ENCODE measurements at regions not wholly inside any gene's neighbourhood (a gene's known extent, or its start where the extent isn't known, plus 50 kb on each side); places are given as distances from the start of the nearest gene placed in this dataset.

- Mint-ChIP-seq H3K4me1 (no peaks in the 10 kb centered on the region), H3K27ac (no peak overlapping the region), H3K36me3 (ENCODE audit: low read depth) (no peaks in the 10 kb centered on the region), H3K4me3 (no peak overlapping the region), H3K27me3 (no peaks in the 10 kb centered on the region)
- H3K9me3 ChIP-seq (ENCODE audit: control insufficient read depth, low read length, poor library complexity, severe bottlenecking): no peaks in the 10 kb centered on the region
- ATAC-seq: no peak
- no peak for DNase-seq
These were observed 266.6 kb upstream of the GNAI1 start for GRCh38 chr7:79868010-79868409.

DNA sequence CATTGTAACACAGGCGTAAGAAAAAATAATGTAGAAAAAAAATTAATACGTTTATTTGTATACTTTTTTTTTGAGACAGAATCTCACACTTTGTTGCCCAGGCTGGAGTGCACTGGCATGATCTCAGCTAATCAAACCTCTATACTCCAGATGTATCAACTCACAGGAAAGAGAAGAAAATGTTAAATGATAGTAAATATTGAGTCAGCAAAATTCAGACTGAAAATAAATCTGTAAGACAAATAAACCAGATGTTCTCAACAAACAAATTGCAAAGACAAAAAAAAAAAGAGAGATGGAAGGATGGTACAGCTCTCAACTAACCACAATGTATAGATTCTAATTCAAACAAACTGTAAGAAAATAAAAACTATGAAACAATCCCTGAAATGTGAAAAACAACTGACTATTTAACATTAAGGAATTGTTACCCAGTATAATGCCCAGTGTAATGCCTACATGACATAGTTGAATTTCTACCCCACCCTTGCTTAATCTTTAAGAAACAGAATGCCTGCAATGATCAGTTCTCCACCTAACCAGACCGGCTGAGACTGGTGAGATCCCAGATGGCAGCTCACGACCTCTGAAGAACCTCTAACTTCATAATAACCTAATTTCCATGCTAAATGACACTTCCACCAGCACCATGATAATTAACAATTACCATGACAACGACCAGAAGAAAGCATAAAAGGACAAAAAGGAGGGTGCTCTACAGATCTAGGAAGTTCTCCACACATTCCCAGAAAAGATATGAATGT, 272.0 kb upstream of the GNAI1 start:
- no peak for DNase-seq
- H3K4me3 Mint-ChIP-seq: no peak overlapping the region
- H3K4me1 Mint-ChIP-seq: no peaks in the 10 kb centered on the region
- H3K27me3 Mint-ChIP-seq: no peaks in the 10 kb centered on the region
- no peak overlapping the region for H3K27ac Mint-ChIP-seq
- no peaks in the 10 kb centered on the region for H3K9me3 ChIP-seq (ENCODE audit: control insufficient read depth, low read length, poor library complexity, severe bottlenecking)
- ATAC-seq: no peak
- no peaks in the 10 kb centered on the region for H3K36me3 Mint-ChIP-seq (ENCODE audit: low read depth)

DNA sequence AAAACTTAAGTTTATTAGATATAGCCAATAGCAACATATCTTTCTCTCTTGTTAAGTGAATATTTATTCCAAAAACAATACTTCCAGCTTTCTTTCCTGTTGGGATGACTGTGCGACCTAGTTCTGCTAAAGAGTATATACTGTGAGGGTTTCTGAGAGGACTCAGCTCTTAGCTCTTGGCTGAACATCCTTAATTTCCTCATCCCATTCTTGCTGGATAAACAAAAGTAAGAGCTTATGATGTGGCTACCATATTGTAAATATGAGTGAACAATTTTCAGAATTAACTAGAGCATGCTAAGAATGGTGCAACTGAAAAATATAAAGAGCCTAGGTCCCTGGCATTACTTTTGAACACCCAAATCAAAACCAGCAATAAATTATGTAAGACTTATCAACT, 279.5 kb upstream of the GNAI1 start:
- H3K4me3 Mint-ChIP-seq: no peak overlapping the region
- H3K4me1 Mint-ChIP-seq: no peaks in the 10 kb centered on the region
- H3K27ac Mint-ChIP-seq: no peak overlapping the region
- H3K27me3 Mint-ChIP-seq: no peaks in the 10 kb centered on the region
- no peaks in the 10 kb centered on the region for H3K36me3 Mint-ChIP-seq (ENCODE audit: low read depth)
- DNase-seq: no peak
- no peak for ATAC-seq
- H3K9me3 ChIP-seq (ENCODE audit: control insufficient read depth, low read length, poor library complexity, severe bottlenecking): no peaks in the 10 kb centered on the region

GRCh38 chr7:79854621-79855020, 280.0 kb upstream of the GNAI1 start:
- H3K4me1 Mint-ChIP-seq: no peaks in the 10 kb centered on the region
- ATAC-seq (no peak), DNase-seq (no peak)
- no peaks in the 10 kb centered on the region for H3K9me3 ChIP-seq (ENCODE audit: control insufficient read depth, low read length, poor library complexity, severe bottlenecking)
- no peaks in the 10 kb centered on the region for H3K36me3 Mint-ChIP-seq (ENCODE audit: low read depth)
- H3K27ac Mint-ChIP-seq: no peak overlapping the region
- H3K27me3 Mint-ChIP-seq: no peaks in the 10 kb centered on the region
- no peak overlapping the region for H3K4me3 Mint-ChIP-seq

DNA sequence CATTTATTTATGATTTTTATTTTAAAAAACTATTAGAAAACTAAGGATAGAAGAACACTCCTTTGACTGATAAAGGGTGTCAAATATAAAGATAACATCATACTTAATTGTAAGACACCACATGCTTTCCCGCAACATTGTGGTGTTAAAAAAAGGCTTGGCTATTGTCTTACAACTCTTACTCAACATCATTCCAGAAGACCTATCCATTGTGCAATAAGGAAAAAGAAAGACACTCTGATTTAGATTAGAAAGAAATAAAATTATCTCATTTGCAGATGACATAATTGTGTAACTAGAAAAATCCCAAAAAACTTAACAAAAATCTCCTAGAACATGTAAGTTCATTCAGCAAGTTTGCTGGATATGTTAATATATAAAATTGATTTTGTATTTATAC, 296.7 kb upstream of the GNAI1 start:
- H3K9me3 ChIP-seq (ENCODE audit: control insufficient read depth, low read length, poor library complexity, severe bottlenecking): no peaks in the 10 kb centered on the region
- H3K27ac Mint-ChIP-seq: no peak overlapping the region
- H3K4me1 Mint-ChIP-seq: no peaks in the 10 kb centered on the region
- no peak for DNase-seq
- no peaks in the 10 kb centered on the region for H3K27me3 Mint-ChIP-seq
- ATAC-seq: no peak
- no peaks in the 10 kb centered on the region for H3K36me3 Mint-ChIP-seq (ENCODE audit: low read depth)
- no peak overlapping the region for H3K4me3 Mint-ChIP-seq

GRCh38 chr7:79833616-79834015, 301.0 kb upstream of the GNAI1 start:
- no peak overlapping the region for H3K27ac Mint-ChIP-seq
- DNase-seq (no peak), ATAC-seq (no peak)
- no peaks in the 10 kb centered on the region for H3K4me1 Mint-ChIP-seq
- H3K9me3 ChIP-seq (ENCODE audit: control insufficient read depth, low read length, poor library complexity, severe bottlenecking): no peaks in the 10 kb centered on the region
- H3K36me3 Mint-ChIP-seq (ENCODE audit: low read depth): no peaks in the 10 kb centered on the region
- H3K4me3 Mint-ChIP-seq: no peak overlapping the region
- H3K27me3 Mint-ChIP-seq: no peaks in the 10 kb centered on the region

GRCh38 chr7:79828866-79829265, 305.8 kb upstream of the GNAI1 start:
- H3K9me3 ChIP-seq (ENCODE audit: control insufficient read depth, low read length, poor library complexity, severe bottlenecking): no peaks in the 10 kb centered on the region
- H3K27me3 Mint-ChIP-seq: no peaks in the 10 kb centered on the region
- no peaks in the 10 kb centered on the region for H3K36me3 Mint-ChIP-seq (ENCODE audit: low read depth)
- DNase-seq (no peak), ATAC-seq (no peak)
- no peaks in the 10 kb centered on the region for H3K4me1 Mint-ChIP-seq
- no peak overlapping the region for H3K4me3 Mint-ChIP-seq
- no peak overlapping the region for H3K27ac Mint-ChIP-seq

DNA sequence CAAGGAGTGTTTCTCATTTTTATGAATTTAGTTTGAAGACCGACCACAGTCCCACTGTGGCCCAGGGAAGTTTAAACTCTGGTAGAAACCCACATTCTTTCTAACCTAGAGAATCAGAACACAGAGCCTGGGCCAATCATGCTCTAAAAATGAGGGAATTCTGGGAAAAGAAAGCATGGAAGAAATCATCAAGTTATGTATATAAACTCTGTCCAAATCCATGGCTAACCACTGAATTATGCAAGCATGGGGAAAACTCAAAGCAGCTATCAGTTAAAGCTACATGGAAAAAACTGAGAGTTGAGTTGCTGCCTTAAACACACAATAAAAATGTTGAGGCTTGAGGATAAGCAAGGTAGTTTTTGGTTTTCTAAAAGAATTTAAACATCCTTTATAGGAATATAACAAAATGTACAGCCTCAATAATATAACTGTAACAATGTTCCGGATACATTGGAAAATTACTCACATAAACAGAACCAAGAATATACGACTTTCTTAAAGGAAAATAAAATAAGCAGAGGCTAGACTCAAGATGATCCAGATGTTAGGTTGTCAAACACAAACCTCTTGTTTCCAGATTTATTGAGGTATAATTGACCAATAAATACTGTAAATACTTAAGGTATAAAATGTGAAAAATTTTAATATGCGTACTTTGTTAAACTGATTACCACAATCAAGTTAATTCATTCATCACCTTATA, 311.2 kb upstream of the GNAI1 start:
- no peaks in the 10 kb centered on the region for H3K9me3 ChIP-seq (ENCODE audit: control insufficient read depth, low read length, poor library complexity, severe bottlenecking)
- H3K27me3 Mint-ChIP-seq: no peaks in the 10 kb centered on the region
- DNase-seq: no peak
- H3K4me1 Mint-ChIP-seq: no peaks in the 10 kb centered on the region
- no peak overlapping the region for H3K27ac Mint-ChIP-seq
- ATAC-seq: no peak
- no peak overlapping the region for H3K4me3 Mint-ChIP-seq
- no peaks in the 10 kb centered on the region for H3K36me3 Mint-ChIP-seq (ENCODE audit: low read depth)

DNA sequence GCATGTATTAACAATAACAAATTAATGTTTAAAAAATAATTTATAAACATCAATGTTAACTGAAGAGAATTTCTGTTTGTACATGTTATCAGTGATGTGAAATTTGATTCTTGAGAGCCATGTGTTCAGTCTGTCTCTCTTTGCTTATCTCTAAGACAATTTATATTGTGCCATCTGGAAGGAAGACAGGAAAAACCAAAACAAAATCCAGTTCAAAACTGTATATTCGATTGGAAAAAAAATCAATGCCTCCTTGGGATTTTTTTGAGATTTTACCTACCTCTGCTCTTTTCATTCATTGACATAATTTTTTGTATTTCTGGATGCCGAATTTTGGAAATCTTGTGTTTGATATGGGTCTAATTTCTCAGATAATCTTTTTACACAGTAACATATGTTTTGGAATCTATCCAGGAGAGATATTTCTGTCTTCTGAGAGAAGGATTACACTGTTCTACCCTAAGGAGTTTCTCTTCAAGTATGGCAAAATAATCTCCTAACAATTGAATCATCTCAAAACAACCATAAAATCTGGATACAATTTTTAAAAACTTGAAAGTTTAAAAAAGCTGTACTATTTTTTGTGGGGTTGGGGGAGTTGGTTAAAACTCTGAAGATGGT, 311.9 kb upstream of the GNAI1 start:
- Mint-ChIP-seq H3K4me1 (no peaks in the 10 kb centered on the region), H3K36me3 (ENCODE audit: low read depth) (no peaks in the 10 kb centered on the region), H3K27me3 (no peaks in the 10 kb centered on the region), H3K27ac (no peak overlapping the region), H3K4me3 (no peak overlapping the region)
- no peak for DNase-seq
- no peak for ATAC-seq
- no peaks in the 10 kb centered on the region for H3K9me3 ChIP-seq (ENCODE audit: control insufficient read depth, low read length, poor library complexity, severe bottlenecking)

GRCh38 chr7:79820387-79820786, 314.2 kb upstream of the GNAI1 start:
- H3K9me3 ChIP-seq (ENCODE audit: control insufficient read depth, low read length, poor library complexity, severe bottlenecking): no peaks in the 10 kb centered on the region
- ATAC-seq (no peak), DNase-seq (no peak)
- H3K36me3 Mint-ChIP-seq (ENCODE audit: low read depth): no peaks in the 10 kb centered on the region
- no peak overlapping the region for H3K27ac Mint-ChIP-seq
- no peaks in the 10 kb centered on the region for H3K27me3 Mint-ChIP-seq
- no peak overlapping the region for H3K4me3 Mint-ChIP-seq
- no peaks in the 10 kb centered on the region for H3K4me1 Mint-ChIP-seq

DNA sequence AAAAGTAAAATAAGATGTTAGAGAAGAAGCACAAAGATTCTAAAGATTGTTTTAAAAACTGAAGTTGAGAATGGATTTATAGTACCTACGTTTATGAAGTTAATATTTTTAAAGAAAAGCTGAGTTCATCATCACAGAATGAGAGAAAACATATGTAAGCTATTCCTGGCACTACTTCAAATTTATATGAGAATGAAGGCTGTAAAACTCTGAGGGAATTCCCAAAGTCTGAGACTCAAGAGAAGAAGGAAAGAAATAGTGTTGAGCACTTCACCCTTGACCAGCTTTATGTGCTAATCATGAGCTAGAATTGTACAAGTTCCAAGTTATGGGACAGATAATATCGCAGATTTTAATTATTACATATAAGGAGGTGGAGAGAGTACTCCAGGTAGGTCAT, 323.7 kb upstream of the GNAI1 start:
- H3K9me3 ChIP-seq (ENCODE audit: control insufficient read depth, low read length, poor library complexity, severe bottlenecking): no peaks in the 10 kb centered on the region
- no peak overlapping the region for H3K4me3 Mint-ChIP-seq
- ATAC-seq (no peak), DNase-seq (no peak)
- no peaks in the 10 kb centered on the region for H3K4me1 Mint-ChIP-seq
- H3K27me3 Mint-ChIP-seq: no peaks in the 10 kb centered on the region
- H3K27ac Mint-ChIP-seq: no peak overlapping the region
- H3K36me3 Mint-ChIP-seq (ENCODE audit: low read depth): no peaks in the 10 kb centered on the region

DNA sequence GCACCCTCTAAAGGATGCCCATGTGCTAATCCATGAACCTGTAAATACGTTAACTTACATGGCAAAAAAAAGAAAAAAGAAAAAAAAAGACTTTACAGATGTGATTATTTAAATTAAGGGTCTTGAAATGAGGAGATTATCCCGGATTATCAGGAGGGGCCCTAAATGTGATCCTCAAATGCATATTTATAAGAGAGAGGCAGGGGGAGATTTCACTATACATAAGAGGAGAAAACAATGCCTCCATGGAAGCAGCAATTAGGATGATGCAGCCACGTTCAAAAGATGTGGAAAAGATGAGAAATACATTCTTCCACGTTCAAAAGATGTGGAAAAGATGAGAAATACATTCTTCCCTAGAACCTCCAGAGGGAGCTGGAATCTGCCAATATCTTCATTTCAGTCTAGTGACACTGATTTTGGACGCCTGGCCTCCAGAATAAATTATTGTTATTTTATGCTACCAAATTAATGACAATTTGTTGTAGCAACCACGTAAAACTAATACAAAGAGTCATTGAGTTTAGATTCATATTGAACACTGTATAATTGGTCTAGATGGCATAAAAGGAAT, 328.4 kb upstream of the GNAI1 start:
- Mint-ChIP-seq H3K36me3 (ENCODE audit: low read depth) (no peaks in the 10 kb centered on the region), H3K27ac (no peak overlapping the region), H3K27me3 (no peaks in the 10 kb centered on the region), H3K4me3 (no peak overlapping the region), H3K4me1 (no peaks in the 10 kb centered on the region)
- no peaks in the 10 kb centered on the region for H3K9me3 ChIP-seq (ENCODE audit: control insufficient read depth, low read length, poor library complexity, severe bottlenecking)
- ATAC-seq (no peak), DNase-seq (no peak)

- no peak overlapping the region for H3K27ac Mint-ChIP-seq
- no peak for ATAC-seq
- H3K9me3 ChIP-seq (ENCODE audit: control insufficient read depth, low read length, poor library complexity, severe bottlenecking): no peaks in the 10 kb centered on the region
- no peaks in the 10 kb centered on the region for H3K4me1 Mint-ChIP-seq
- no peak overlapping the region for H3K4me3 Mint-ChIP-seq
- H3K27me3 Mint-ChIP-seq: no peaks in the 10 kb centered on the region
- no peak for DNase-seq
- H3K36me3 Mint-ChIP-seq (ENCODE audit: low read depth): no peaks in the 10 kb centered on the region
These were observed 337.3 kb upstream of the MAGI2 start for GRCh38 chr7:79790656-79791262.
